ENCODE measurements at regions not wholly inside any gene's neighbourhood (a gene's known extent, or its start where the extent isn't known, plus 50 kb on each side); places are given as distances from the start of the nearest gene placed in this dataset.

DNA sequence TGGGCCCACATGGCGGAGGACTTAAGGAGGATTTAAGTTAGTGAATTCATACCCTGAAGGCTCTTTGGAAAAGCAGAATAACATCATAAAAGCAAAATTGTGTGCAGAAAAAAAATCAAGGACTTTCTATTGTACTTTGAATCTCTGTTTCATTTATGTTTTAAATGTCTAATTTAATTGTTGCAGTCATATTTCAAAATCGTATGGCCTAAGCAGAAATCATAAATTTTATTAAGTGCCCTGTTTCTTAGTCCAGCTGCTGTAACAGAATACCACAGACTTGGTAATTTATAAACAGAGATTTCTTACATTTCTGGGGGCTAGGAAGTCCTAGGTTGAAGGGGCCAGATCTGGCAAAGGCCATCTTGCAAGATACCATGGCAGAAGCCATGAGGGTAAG is 555.6 kb downstream of the LTN1 start:
- TF ChIP-seq, protein P1, sequence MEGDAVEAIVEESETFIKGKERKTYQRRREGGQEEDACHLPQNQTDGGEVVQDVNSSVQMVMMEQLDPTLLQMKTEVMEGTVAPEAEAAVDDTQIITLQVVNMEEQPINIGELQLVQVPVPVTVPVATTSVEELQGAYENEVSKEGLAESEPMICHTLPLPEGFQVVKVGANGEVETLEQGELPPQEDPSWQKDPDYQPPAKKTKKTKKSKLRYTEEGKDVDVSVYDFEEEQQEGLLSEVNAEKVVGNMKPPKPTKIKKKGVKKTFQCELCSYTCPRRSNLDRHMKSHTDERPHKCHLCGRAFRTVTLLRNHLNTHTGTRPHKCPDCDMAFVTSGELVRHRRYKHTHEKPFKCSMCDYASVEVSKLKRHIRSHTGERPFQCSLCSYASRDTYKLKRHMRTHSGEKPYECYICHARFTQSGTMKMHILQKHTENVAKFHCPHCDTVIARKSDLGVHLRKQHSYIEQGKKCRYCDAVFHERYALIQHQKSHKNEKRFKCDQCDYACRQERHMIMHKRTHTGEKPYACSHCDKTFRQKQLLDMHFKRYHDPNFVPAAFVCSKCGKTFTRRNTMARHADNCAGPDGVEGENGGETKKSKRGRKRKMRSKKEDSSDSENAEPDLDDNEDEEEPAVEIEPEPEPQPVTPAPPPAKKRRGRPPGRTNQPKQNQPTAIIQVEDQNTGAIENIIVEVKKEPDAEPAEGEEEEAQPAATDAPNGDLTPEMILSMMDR (IDR thresholded peaks at IDR 0.05) = no peak
- TF ChIP-seq POLR2A (IDR thresholded peaks at IDR 0.05) (no peak), POLR2AphosphoS5 (IDR thresholded peaks at IDR 0.05) (no peak)

Measured in suprapubic skin (tissue), 4 donors.